IMR-90 (cell line): ENCODE measurements at regions not wholly inside any gene's neighbourhood (a gene's known extent, or its start where the extent isn't known, plus 50 kb on each side); places are given as distances from the start of the nearest gene placed in this dataset.

Experiments
- ATAC-seq: fragments of 200-7000 bp; cut with Tn5 transposase; 2 replicates; pipeline ENCODE4 v1.9.1; 2020; ENCODE audit warnings: low read depth, mild to moderate bottlenecking, moderate library complexity
- BruUV-seq: library from RNA; stranded (reverse); fragments of 400-500 nt; replicated peaks from 2 replicates; lab custom pipeline; 2021; lab: Mats Ljungman, UMichigan
- CTCF ChIA-PET: fragments of 300-600 bp; formaldehyde crosslinking; extraction: SDS; loops from one replicate; lab custom pipeline; 2021; ENCODE audit warnings: antibody characterized with exemption; lab: Yijun Ruan, JAX
- POLR2A ChIA-PET: fragments of 300-600 bp; sonication (Branson Sonifier 250); formaldehyde crosslinking; loops from one replicate; lab custom pipeline; 2022; ENCODE audit warnings: antibody characterized with exemption; ENCODE audit not compliant: unreplicated experiment; lab: Charles Lee
- DNase-seq: peaks from one replicate; pipeline ENCODE4 v3.0.0; 2013
- H2AFZ ChIP-seq: replicated peaks from 2 replicates; pipeline ENCODE3; 2013; ENCODE audit warnings: low read length, mild to moderate bottlenecking; ENCODE audit not compliant: poor library complexity
- H2AK5ac ChIP-seq: 2 replicates; pipeline ENCODE4 v1.6.1; 2013; ENCODE audit warnings: low read depth, low read length, inconsistent platforms
- H2AK9ac ChIP-seq: replicated peaks from 2 replicates; pipeline ENCODE3; 2013; ENCODE audit warnings: mild to moderate bottlenecking, low read depth, low read length, moderate library complexity; ENCODE audit not compliant: poor library complexity
- H2BK120ac ChIP-seq: 2 replicates; pipeline ENCODE4 v1.6.1; 2013; ENCODE audit warnings: low read depth, low read length, inconsistent platforms
- H2BK15ac ChIP-seq: 3 replicates; pipeline ENCODE4 v1.6.1; 2013; ENCODE audit warnings: low read depth, low read length, inconsistent platforms
- H2BK20ac ChIP-seq: 2 replicates; pipeline ENCODE4 v1.6.1; 2013; ENCODE audit warnings: low read depth, mild to moderate bottlenecking, inconsistent platforms, low read length, moderate library complexity
- H2BK5ac ChIP-seq: 2 replicates; pipeline ENCODE4 v1.6.1; 2013; ENCODE audit warnings: mild to moderate bottlenecking, low read depth, low read length, inconsistent platforms; ENCODE audit not compliant: poor library complexity, severe bottlenecking
- H3K14ac ChIP-seq: replicated peaks from 2 replicates; pipeline ENCODE4 v1.6.1; 2013; ENCODE audit warnings: low read depth, low read length, inconsistent platforms
- H3K18ac ChIP-seq: 2 replicates; pipeline ENCODE4 v1.6.1; 2013; ENCODE audit warnings: low read depth, low read length, control low read depth
- H3K23ac ChIP-seq: 2 replicates; pipeline ENCODE4 v1.6.1; 2013; ENCODE audit warnings: low read depth, low read length, inconsistent platforms
- H3K27ac ChIP-seq: 2 replicates; pipeline ENCODE4 v1.5.1; 2013; ENCODE audit warnings: mild to moderate bottlenecking, control low read depth, low read length; ENCODE audit not compliant: insufficient read depth
- H3K27me3 ChIP-seq: 2 replicates; pipeline ENCODE4 v1.6.1; 2013; ENCODE audit warnings: low read length; ENCODE audit not compliant: control insufficient read depth, insufficient read depth
- H3K36me3 ChIP-seq: 2 replicates; pipeline ENCODE4 v1.6.1; 2013; ENCODE audit warnings: low read length, mixed read lengths; ENCODE audit not compliant: control insufficient read depth, insufficient read depth
- H3K4ac ChIP-seq: 2 replicates; pipeline ENCODE4 v1.6.1; 2013; ENCODE audit warnings: low read depth, low read length, inconsistent platforms
- H3K4me1 ChIP-seq: 2 replicates; pipeline ENCODE4 v1.6.1; 2013; ENCODE audit warnings: low read length, mixed read lengths; ENCODE audit not compliant: control insufficient read depth, insufficient read depth
- H3K4me2 ChIP-seq: 2 replicates; pipeline ENCODE4 v1.6.1; 2013; ENCODE audit warnings: low read depth, mild to moderate bottlenecking, control low read depth, low read length, moderate library complexity
- H3K4me3 ChIP-seq: 2 replicates; pipeline ENCODE4 v1.5.1; 2013; ENCODE audit warnings: low read depth, mild to moderate bottlenecking, control low read depth, low read length, moderate library complexity; ENCODE audit not compliant: insufficient read depth
- H3K56ac ChIP-seq: 2 replicates; pipeline ENCODE4 v1.6.1; 2013; ENCODE audit warnings: low read length, inconsistent platforms; ENCODE audit not compliant: insufficient read depth; ENCODE audit errors: extremely low read depth
- H3K79me1 ChIP-seq, 2 experiments: 2 replicates each; pipeline ENCODE4 v1.6.1; 2013; ENCODE audit warnings: low read length in 2 of 2, inconsistent platforms in 1 of 2, low read depth in 1 of 2
- H3K9ac ChIP-seq: 2 replicates; pipeline ENCODE4 v1.6.1; 2013; ENCODE audit warnings: low read depth, low read length, control low read depth
- H3K9me1 ChIP-seq: 2 replicates; pipeline ENCODE4 v1.6.1; 2013; ENCODE audit warnings: low read length, inconsistent platforms; ENCODE audit not compliant: insufficient read depth
- H3K9me3 ChIP-seq: 2 replicates; pipeline ENCODE4 v1.6.1; 2013; ENCODE audit warnings: low read length; ENCODE audit not compliant: control insufficient read depth, insufficient read depth
- H4K20me1 ChIP-seq: 2 replicates; pipeline ENCODE4 v1.6.1; 2013; ENCODE audit warnings: low read length, inconsistent platforms; ENCODE audit not compliant: insufficient read depth
- H4K5ac ChIP-seq: 2 replicates; pipeline ENCODE4 v1.6.1; 2013; ENCODE audit warnings: mild to moderate bottlenecking, low read depth, low read length, control low read depth
- H4K8ac ChIP-seq, 2 experiments: 2 replicates each; pipeline ENCODE4 v1.6.1; 2013; ENCODE audit warnings: low read depth in 2 of 2, low read length in 2 of 2, control low read depth in 1 of 2, inconsistent platforms in 1 of 2
- H4K91ac ChIP-seq: 2 replicates; pipeline ENCODE4 v1.6.1; 2013; ENCODE audit warnings: low read depth, low read length, inconsistent platforms; ENCODE audit not compliant: insufficient read depth
- BHLHE40 ChIP-seq: fragments of 150-350 bp; IDR thresholded peaks from 2 replicates; pipeline ENCODE4 v1.6.1; 2016; ENCODE audit warnings: mild to moderate bottlenecking, low read depth, low read length
- CEBPB ChIP-seq: IDR thresholded peaks from 2 replicates; pipeline ENCODE4 v1.6.1; 2012; ENCODE audit warnings: low read depth, low read length, improper control_type of control experiment
- CHD1 ChIP-seq: IDR thresholded peaks from 2 replicates; pipeline ENCODE4 v1.6.1; 2012; ENCODE audit warnings: low read depth, low read length, improper control_type of control experiment
- CTCF ChIP-seq: conservative IDR thresholded peaks from 2 replicates; pipeline ENCODE4 v1.5.1; 2012; ENCODE audit warnings: mild to moderate bottlenecking, low read depth, low read length, improper control_type of control experiment
- FOS ChIP-seq: fragments of 150-350 bp; IDR thresholded peaks from 2 replicates; pipeline ENCODE4 v1.6.1; 2016; ENCODE audit warnings: low read depth, low read length
- MAFK ChIP-seq: IDR thresholded peaks from 2 replicates; pipeline ENCODE4 v1.6.1; 2012; ENCODE audit warnings: low read depth, low read length, improper control_type of control experiment
- MXI1 ChIP-seq: IDR thresholded peaks from 2 replicates; pipeline ENCODE4 v1.6.1; 2012; ENCODE audit warnings: low read depth, mild to moderate bottlenecking, low read length, moderate library complexity, borderline replicate concordance
- NFE2L2 ChIP-seq: fragments of 150-350 bp; IDR thresholded peaks from 2 replicates; pipeline ENCODE4 v1.6.1; 2016; ENCODE audit warnings: low read depth, mild to moderate bottlenecking, low read length
- POLR2A ChIP-seq: IDR thresholded peaks from 2 replicates; pipeline ENCODE4 v1.6.1; 2012; ENCODE audit warnings: mild to moderate bottlenecking, low read depth, low read length
- RAD21 ChIP-seq: IDR thresholded peaks from 2 replicates; pipeline ENCODE4 v1.6.1; 2012; ENCODE audit warnings: low read length, improper control_type of control experiment
- RCOR1 ChIP-seq: IDR thresholded peaks from 2 replicates; pipeline ENCODE4 v1.6.1; 2012; ENCODE audit warnings: mild to moderate bottlenecking, low read length, improper control_type of control experiment; ENCODE audit not compliant: insufficient replicate concordance
- RFX5 ChIP-seq: IDR thresholded peaks from 2 replicates; pipeline ENCODE4 v1.8.0; 2012; ENCODE audit warnings: low read depth, mild to moderate bottlenecking, low read length, moderate library complexity
- USF2 ChIP-seq: fragments of 150-350 bp; IDR thresholded peaks from 2 replicates; pipeline ENCODE4 v1.6.1; 2017; ENCODE audit warnings: mild to moderate bottlenecking, antibody characterized with exemption, low read length, low read depth
- WGBS, 2 experiments: methylation state at CpG; one replicate each; pipeline versions ENCODE4 v1.1.5 to v1.1.7; 2013; ENCODE audit warnings: missing lambda C conversion rate in 2 of 2; ENCODE audit not compliant: insufficient read length in 1 of 2; ENCODE audit errors: extremely low coverage in 2 of 2; 5-methylcytosine and 5-hydroxymethylcytosine counted together
- dilution Hi-C: fragments of 300-500 bp; cut with HindIII; formaldehyde crosslinking; loops from one replicate; pipeline ENCODE4 v1.14.3; 2018; ENCODE audit warnings: low sequenced_read_pairs; ENCODE audit not compliant: unreplicated experiment
- in situ Hi-C: fragments of 300-500 bp; cut with MboI; formaldehyde crosslinking; loops from 3 replicates; pipeline ENCODE4 v1.14.3; 2019; ENCODE audit warnings: low sequenced_read_pairs, inconsistent platforms, mixed read lengths
- intact Hi-C: fragments of 100-400 bp; cut with micrococcal nuclease; formaldehyde crosslinking; loops from 2 replicates; pipeline ENCODE4 v1.10.0; 2022
- TF ChIP-seq, protein P1 (sequence below): fragments of 150-350 bp; IDR thresholded peaks from 2 replicates; pipeline ENCODE4 v1.6.1; 2016; ENCODE audit warnings: low read depth, mild to moderate bottlenecking, low read length, moderate library complexity, borderline replicate concordance

- H3K4me2 ChIP-seq = no peak overlapping the region
- H4K20me1 ChIP-seq = no peaks in the 10 kb centered on the region
- CTCF ChIA-PET = no interaction called here
- no peak overlapping the region for H2BK120ac ChIP-seq
- H4K91ac ChIP-seq = no peak overlapping the region
- no peaks in the 10 kb centered on the region for H3K4me1 ChIP-seq
- H2AK5ac ChIP-seq = no peak overlapping the region
- no peaks in the 10 kb centered on the region for H3K36me3 ChIP-seq
- H3K27me3 ChIP-seq = no peaks in the 10 kb centered on the region
- no TSS peak for BruUV-seq
- H3K4me3 ChIP-seq = no peak overlapping the region
- H3K9ac ChIP-seq = no peak overlapping the region
- no peaks in the 10 kb centered on the region for H3K9me1 ChIP-seq
- peaks cover 63% of the 10 kb centered on the region for H3K9me3 ChIP-seq
- H3K18ac ChIP-seq = no peak overlapping the region
- ATAC-seq (no peak), DNase-seq (no peak)
- no peak overlapping the region for H4K5ac ChIP-seq
- no peak overlapping the region for H2BK5ac ChIP-seq
- in situ Hi-C loops = no loop called here
- H2BK15ac ChIP-seq = no peak overlapping the region
- 48% methylated on average over 5 of the region's 13 CpGs; no CpG with 5 or more reads in 1 of the 2 experiments for WGBS, 2 experiments
- POLR2A ChIA-PET = no interaction called here
- intact Hi-C loops = no loop called here
- no peak overlapping the region for H2BK20ac ChIP-seq
- no peak overlapping the region for H3K56ac ChIP-seq
- TF ChIP-seq USF2 (no peak), RFX5 (no peak), BHLHE40 (no peak), NFE2L2 (no peak), MAFK (no peak), FOS (no peak), CEBPB (no peak), CTCF (no peak), RCOR1 (no peak), RAD21 (no peak), POLR2A (no peak), CHD1 (no peak), MXI1 (no peak)
- TF ChIP-seq, protein P1, sequence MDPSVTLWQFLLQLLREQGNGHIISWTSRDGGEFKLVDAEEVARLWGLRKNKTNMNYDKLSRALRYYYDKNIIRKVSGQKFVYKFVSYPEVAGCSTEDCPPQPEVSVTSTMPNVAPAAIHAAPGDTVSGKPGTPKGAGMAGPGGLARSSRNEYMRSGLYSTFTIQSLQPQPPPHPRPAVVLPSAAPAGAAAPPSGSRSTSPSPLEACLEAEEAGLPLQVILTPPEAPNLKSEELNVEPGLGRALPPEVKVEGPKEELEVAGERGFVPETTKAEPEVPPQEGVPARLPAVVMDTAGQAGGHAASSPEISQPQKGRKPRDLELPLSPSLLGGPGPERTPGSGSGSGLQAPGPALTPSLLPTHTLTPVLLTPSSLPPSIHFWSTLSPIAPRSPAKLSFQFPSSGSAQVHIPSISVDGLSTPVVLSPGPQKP = no peak
- no peak overlapping the region for H2AK9ac ChIP-seq
- no peak overlapping the region for H3K23ac ChIP-seq
- no peaks in the 10 kb centered on the region for H3K79me1 ChIP-seq
- no peak overlapping the region for H3K4ac ChIP-seq
- dilution Hi-C loops = no loop called here
- H3K27ac ChIP-seq = no peak overlapping the region
- H3K14ac ChIP-seq = no peak overlapping the region
- H2AFZ ChIP-seq = no peak overlapping the region
- no peak overlapping the region for H4K8ac ChIP-seq
These were observed 259.3 kb upstream of the TCERG1L start for GRCh38 chr10:131570716-131571307.
